RWPE2 (cell line): ENCODE measurements at regions not wholly inside any gene's neighbourhood (a gene's known extent, or its start where the extent isn't known, plus 50 kb on each side); places are given as distances from the start of the nearest gene placed in this dataset.
A peak's percentile ranks its signal among the peaks of the same experiment; 100 is the strongest.

Experiments
- ATAC-seq: fragments of 200-7000 bp; cut with Tn5 transposase; 3 replicates; pipeline ENCODE4 v1.9.1; 2021; ENCODE audit warnings: low read depth
- DNase-seq: peaks from one replicate; pipeline ENCODE4 v3.0.0-alpha.2; 2020; ENCODE audit warnings: low spot score
- H3K27ac ChIP-seq: fragments of 450-650 bp; 2 replicates; pipeline ENCODE4 v1.5.1; 2017; ENCODE audit warnings: mild to moderate bottlenecking; ENCODE audit not compliant: poor library complexity, severe bottlenecking
- H3K27me3 ChIP-seq: fragments of 250-450 bp; sonication (Bioruptor Pico); 2 replicates; pipeline ENCODE4 v1.5.1; 2021; ENCODE audit warnings: mild to moderate bottlenecking, moderate library complexity; ENCODE audit not compliant: insufficient read depth, poor library complexity, severe bottlenecking
- H3K36me3 ChIP-seq: fragments of 250-450 bp; sonication (Bioruptor Pico); 2 replicates; pipeline ENCODE4 v1.5.1; 2020; ENCODE audit warnings: low read depth, mild to moderate bottlenecking, moderate library complexity
- H3K4me1 ChIP-seq: fragments of 250-450 bp; sonication (Bioruptor Pico); 2 replicates; pipeline ENCODE4 v1.5.1; 2021; ENCODE audit warnings: mild to moderate bottlenecking, moderate library complexity; ENCODE audit not compliant: insufficient read depth, poor library complexity, severe bottlenecking
- H3K4me3 ChIP-seq: fragments of 250-450 bp; sonication (Bioruptor Pico); 2 replicates; pipeline ENCODE4 v1.5.1; 2021; ENCODE audit warnings: mild to moderate bottlenecking, moderate library complexity; ENCODE audit not compliant: severe bottlenecking
- H3K9me3 ChIP-seq: fragments of 250-450 bp; sonication (Bioruptor Pico); 2 replicates; pipeline ENCODE4 v1.5.1; 2021; ENCODE audit warnings: mild to moderate bottlenecking, moderate library complexity; ENCODE audit not compliant: severe bottlenecking
- TF ChIP-seq, protein P1 (sequence below): fragments of 450-650 bp; IDR thresholded peaks from one replicate; pipeline ENCODE4 v1.5.1; 2017; ENCODE audit warnings: mild to moderate bottlenecking, moderate library complexity; ENCODE audit not compliant: poor library complexity, severe bottlenecking

- no peak for DNase-seq
- no peaks in the 10 kb centered on the region for H3K9me3 ChIP-seq
- H3K27ac ChIP-seq, result no peak overlapping the region
- peaks cover 15% of the 10 kb centered on the region for H3K4me1 ChIP-seq
- TF ChIP-seq, protein P1, sequence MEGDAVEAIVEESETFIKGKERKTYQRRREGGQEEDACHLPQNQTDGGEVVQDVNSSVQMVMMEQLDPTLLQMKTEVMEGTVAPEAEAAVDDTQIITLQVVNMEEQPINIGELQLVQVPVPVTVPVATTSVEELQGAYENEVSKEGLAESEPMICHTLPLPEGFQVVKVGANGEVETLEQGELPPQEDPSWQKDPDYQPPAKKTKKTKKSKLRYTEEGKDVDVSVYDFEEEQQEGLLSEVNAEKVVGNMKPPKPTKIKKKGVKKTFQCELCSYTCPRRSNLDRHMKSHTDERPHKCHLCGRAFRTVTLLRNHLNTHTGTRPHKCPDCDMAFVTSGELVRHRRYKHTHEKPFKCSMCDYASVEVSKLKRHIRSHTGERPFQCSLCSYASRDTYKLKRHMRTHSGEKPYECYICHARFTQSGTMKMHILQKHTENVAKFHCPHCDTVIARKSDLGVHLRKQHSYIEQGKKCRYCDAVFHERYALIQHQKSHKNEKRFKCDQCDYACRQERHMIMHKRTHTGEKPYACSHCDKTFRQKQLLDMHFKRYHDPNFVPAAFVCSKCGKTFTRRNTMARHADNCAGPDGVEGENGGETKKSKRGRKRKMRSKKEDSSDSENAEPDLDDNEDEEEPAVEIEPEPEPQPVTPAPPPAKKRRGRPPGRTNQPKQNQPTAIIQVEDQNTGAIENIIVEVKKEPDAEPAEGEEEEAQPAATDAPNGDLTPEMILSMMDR, result no peak
- no peaks in the 10 kb centered on the region for H3K36me3 ChIP-seq
- no peak for ATAC-seq
- H3K27me3 ChIP-seq, result no peaks in the 10 kb centered on the region
- no peak overlapping the region for H3K4me3 ChIP-seq
These were observed 109.3 kb upstream of the ABCB5 start for GRCh38 chr7:20506175-20506574.

DNA sequence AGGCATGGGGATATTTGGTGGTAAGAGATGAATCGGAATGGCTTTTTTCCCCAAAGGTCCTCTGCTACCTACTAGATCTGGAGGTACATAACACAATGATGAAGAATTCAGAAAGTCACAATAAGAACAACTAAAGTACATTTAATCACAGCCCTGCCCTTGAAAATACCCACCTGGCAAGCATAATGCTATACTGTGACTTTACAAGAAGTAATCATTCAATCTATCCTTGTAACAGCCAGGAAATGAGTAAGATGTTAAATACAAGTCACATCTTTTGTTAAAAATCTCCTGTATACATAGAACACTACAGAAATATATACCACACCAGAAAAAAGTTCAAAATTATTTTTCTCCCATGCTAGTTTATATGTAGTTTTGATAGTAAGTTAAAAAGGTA is 108.3 kb upstream of the ABCB5 start:
- peak; percentile 90 for ATAC-seq

DNA sequence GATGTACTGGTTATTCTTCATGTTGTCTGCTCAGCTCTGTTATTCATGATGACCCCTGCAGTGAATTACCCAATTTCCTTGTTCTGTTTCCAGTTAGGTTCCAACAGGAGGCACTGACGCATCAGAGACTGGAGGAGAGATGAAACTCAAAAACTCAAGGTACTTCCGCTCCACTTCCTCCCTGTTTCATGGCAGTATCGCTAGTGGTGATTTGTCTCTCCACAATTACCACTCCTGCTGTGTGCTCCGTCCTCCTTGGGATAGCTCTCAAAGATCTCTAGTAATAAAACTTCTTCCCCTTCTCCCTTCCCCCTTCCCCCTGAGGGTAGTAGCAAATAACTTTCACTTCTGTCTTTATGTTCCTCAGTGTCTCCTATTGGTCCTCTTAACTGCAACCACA is 107.4 kb upstream of the ABCB5 start:
- Histone ChIP-seq H3K4me3 (no peak overlapping the region), H3K4me1 (peaks cover 15% of the 10 kb centered on the region), H3K9me3 (no peaks in the 10 kb centered on the region), H3K27ac (no peak overlapping the region), H3K36me3 (no peaks in the 10 kb centered on the region), H3K27me3 (no peaks in the 10 kb centered on the region)
- DNase-seq, result no peak
- no peak for ATAC-seq
- TF ChIP-seq, protein P1, result no peak

More for the DNA sequence above, 108.3 kb upstream of the ABCB5 start:
- Histone ChIP-seq H3K4me1 (peaks cover 15% of the 10 kb centered on the region), H3K9me3 (no peaks in the 10 kb centered on the region), H3K36me3 (no peaks in the 10 kb centered on the region), H3K4me3 (no peak overlapping the region), H3K27ac (peak overlapping the region; percentile 37), H3K27me3 (no peaks in the 10 kb centered on the region)
- no peak for DNase-seq
- TF ChIP-seq, protein P1, result no peak

DNA sequence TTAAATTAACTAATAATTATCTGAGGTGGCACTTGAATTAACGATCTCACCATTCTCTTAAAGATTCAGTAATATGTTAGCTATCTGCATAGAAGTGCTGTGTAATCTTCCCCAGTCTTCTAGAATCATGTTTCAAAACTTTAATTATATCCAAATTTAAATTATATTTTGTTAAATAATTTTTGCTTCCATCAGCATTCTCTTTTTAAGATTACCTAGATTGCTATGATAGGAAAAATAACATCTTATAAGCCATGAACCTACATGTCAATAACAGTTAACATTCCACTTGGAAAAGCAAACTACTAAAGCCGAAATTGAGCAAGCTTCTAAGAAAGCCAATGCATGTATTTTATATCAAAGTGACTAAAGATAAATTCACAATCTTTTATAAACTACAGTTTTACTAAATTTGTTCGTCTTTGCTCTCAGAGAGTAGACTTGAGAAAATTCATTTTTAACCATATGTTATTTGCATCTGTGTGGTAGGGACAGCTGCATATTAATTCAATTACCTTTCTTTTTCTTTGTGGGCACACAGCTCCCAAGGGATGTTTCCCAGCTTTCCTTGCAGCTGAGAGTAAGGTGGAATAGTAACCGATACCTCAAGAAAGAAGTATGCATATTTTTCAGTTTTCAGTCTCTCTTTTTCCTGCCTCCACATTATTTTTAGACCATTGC is 105.4 kb upstream of the ABCB5 start:
- H3K9me3 ChIP-seq, result no peaks in the 10 kb centered on the region
- H3K4me3 ChIP-seq, result no peak overlapping the region
- H3K27ac ChIP-seq, result no peak overlapping the region
- TF ChIP-seq, protein P1, result no peak
- ATAC-seq (no peak), DNase-seq (no peak)
- H3K36me3 ChIP-seq, result no peaks in the 10 kb centered on the region
- H3K4me1 ChIP-seq, result peaks cover 24% of the 10 kb centered on the region
- no peaks in the 10 kb centered on the region for H3K27me3 ChIP-seq

- no peaks in the 10 kb centered on the region for H3K27me3 ChIP-seq
- no peak overlapping the region for H3K27ac ChIP-seq
- DNase-seq (no peak), ATAC-seq (no peak)
- H3K36me3 ChIP-seq, result no peaks in the 10 kb centered on the region
- H3K9me3 ChIP-seq, result no peaks in the 10 kb centered on the region
- H3K4me3 ChIP-seq, result no peak overlapping the region
- TF ChIP-seq, protein P1, result no peak
- peaks cover 24% of the 10 kb centered on the region for H3K4me1 ChIP-seq
These were observed 104.9 kb upstream of the ABCB5 start for GRCh38 chr7:20510573-20510900.
